C4-2B (cell line): ENCODE measurements at regions not wholly inside any gene's neighbourhood (a gene's known extent, or its start where the extent isn't known, plus 50 kb on each side); places are given as distances from the start of the nearest gene placed in this dataset.

Experiments
- CTCF ChIP-seq: fragments of 450-650 bp; conservative IDR thresholded peaks from 2 replicates; pipeline ENCODE4 v1.5.1; 2017; ENCODE audit warnings: mild to moderate bottlenecking
- ZFX ChIP-seq: fragments of 450-650 bp; IDR thresholded peaks from 2 replicates; pipeline ENCODE4 v1.6.1; 2017

GRCh38 chr9:129241725-129242124 lies 63.7 kb upstream of the IER5L start:
- TF ChIP-seq CTCF (no peak), ZFX (no peak)
